ENCODE measurements at regions not wholly inside any gene's neighbourhood (a gene's known extent, or its start where the extent isn't known, plus 50 kb on each side); places are given as distances from the start of the nearest gene placed in this dataset.
"Not testable (repeated sequence)": the region's sequence is repeated elsewhere in the genome, so short reads cannot be mapped to it uniquely, and the experiment has no call there.

- Mint-ChIP-seq H3K9me3 (peaks cover 23% of the 10 kb centered on the region), H3K36me3 (ENCODE audit: low read depth) (no peaks in the 10 kb centered on the region), H3K4me3 (no peak overlapping the region), H3K4me1 (ENCODE audit: low read depth) (no peaks in the 10 kb centered on the region), H3K27ac (no peak overlapping the region), H3K27me3 (ENCODE audit: insufficient read depth) (no peaks in the 10 kb centered on the region)
- intact Hi-C loops (cut with micrococcal nuclease): no loop called here
- DNase-seq (ENCODE audit: low spot score): no peak
Observed at GRCh38 chr5:32869216-32869615, 158.1 kb downstream of the NPR3 start.

GRCh38 chr5:32876791-32877190, 165.7 kb downstream of the NPR3 start:
- no peak for DNase-seq (ENCODE audit: low spot score)
- H3K27ac Mint-ChIP-seq: no peak overlapping the region
- peaks cover 39% of the 10 kb centered on the region for H3K9me3 Mint-ChIP-seq
- no peaks in the 10 kb centered on the region for H3K36me3 Mint-ChIP-seq (ENCODE audit: low read depth)
- no peaks in the 10 kb centered on the region for H3K27me3 Mint-ChIP-seq (ENCODE audit: insufficient read depth)
- no peaks in the 10 kb centered on the region for H3K4me1 Mint-ChIP-seq (ENCODE audit: low read depth)
- H3K4me3 Mint-ChIP-seq: no peak overlapping the region
- intact Hi-C loops (cut with micrococcal nuclease): no loop called here

- H3K27me3 Mint-ChIP-seq (ENCODE audit: insufficient read depth); DNase-seq (ENCODE audit: low spot score); H3K27ac Mint-ChIP-seq; intact Hi-C loops (cut with micrococcal nuclease); H3K36me3 Mint-ChIP-seq (ENCODE audit: low read depth); H3K4me1 Mint-ChIP-seq (ENCODE audit: low read depth); H3K4me3 Mint-ChIP-seq: not testable (repeated sequence)
- H3K9me3 Mint-ChIP-seq: peaks cover 40% of the 10 kb centered on the region
Observed at GRCh38 chr5:32879364-32879763, 168.2 kb downstream of the NPR3 start.

- Mint-ChIP-seq H3K27ac (no peak overlapping the region), H3K36me3 (ENCODE audit: low read depth) (no peaks in the 10 kb centered on the region), H3K9me3 (peaks cover 36% of the 10 kb centered on the region), H3K4me1 (ENCODE audit: low read depth) (no peaks in the 10 kb centered on the region), H3K27me3 (ENCODE audit: insufficient read depth) (no peaks in the 10 kb centered on the region), H3K4me3 (no peak overlapping the region)
- no peak for DNase-seq (ENCODE audit: low spot score)
- intact Hi-C loops (cut with micrococcal nuclease): no loop called here
Observed at GRCh38 chr5:32880796-32881195, 169.7 kb downstream of the NPR3 start.

GRCh38 chr5:32887390-32887789, 176.3 kb downstream of the NPR3 start:
- no peaks in the 10 kb centered on the region for H3K27me3 Mint-ChIP-seq (ENCODE audit: insufficient read depth)
- no peak for DNase-seq (ENCODE audit: low spot score)
- peaks cover 21% of the 10 kb centered on the region for H3K9me3 Mint-ChIP-seq
- no peak overlapping the region for H3K27ac Mint-ChIP-seq
- intact Hi-C loops (cut with micrococcal nuclease): no loop called here
- H3K4me1 Mint-ChIP-seq (ENCODE audit: low read depth): no peaks in the 10 kb centered on the region
- no peak overlapping the region for H3K4me3 Mint-ChIP-seq
- no peaks in the 10 kb centered on the region for H3K36me3 Mint-ChIP-seq (ENCODE audit: low read depth)

- Mint-ChIP-seq H3K36me3 (ENCODE audit: low read depth) (no peaks in the 10 kb centered on the region), H3K4me1 (ENCODE audit: low read depth) (no peaks in the 10 kb centered on the region), H3K27ac (no peak overlapping the region), H3K27me3 (ENCODE audit: insufficient read depth) (no peaks in the 10 kb centered on the region), H3K9me3 (peaks cover 7% of the 10 kb centered on the region), H3K4me3 (no peak overlapping the region)
- DNase-seq (ENCODE audit: low spot score): no peak
- intact Hi-C loops (cut with micrococcal nuclease): no loop called here
Observed at GRCh38 chr5:32889078-32889477, 178.0 kb downstream of the NPR3 start.

- no peaks in the 10 kb centered on the region for H3K27me3 Mint-ChIP-seq (ENCODE audit: insufficient read depth)
- intact Hi-C loops (cut with micrococcal nuclease): no loop called here
- peaks cover 10% of the 10 kb centered on the region for H3K9me3 Mint-ChIP-seq
- no peak overlapping the region for H3K27ac Mint-ChIP-seq
- no peaks in the 10 kb centered on the region for H3K36me3 Mint-ChIP-seq (ENCODE audit: low read depth)
- no peak overlapping the region for H3K4me3 Mint-ChIP-seq
- DNase-seq (ENCODE audit: low spot score): no peak
- no peaks in the 10 kb centered on the region for H3K4me1 Mint-ChIP-seq (ENCODE audit: low read depth)
Observed at GRCh38 chr5:32903613-32904012, 192.5 kb downstream of the NPR3 start.

- Mint-ChIP-seq H3K36me3 (ENCODE audit: low read depth) (no peaks in the 10 kb centered on the region), H3K27me3 (ENCODE audit: insufficient read depth) (no peaks in the 10 kb centered on the region), H3K9me3 (peaks cover 14% of the 10 kb centered on the region), H3K4me1 (ENCODE audit: low read depth) (no peaks in the 10 kb centered on the region), H3K4me3 (no peak overlapping the region), H3K27ac (no peak overlapping the region)
- intact Hi-C loops (cut with micrococcal nuclease): no loop called here
- DNase-seq (ENCODE audit: low spot score): no peak
Observed at GRCh38 chr5:32908641-32909040, 197.5 kb downstream of the NPR3 start.

- Mint-ChIP-seq H3K27ac (no peak overlapping the region), H3K4me1 (ENCODE audit: low read depth) (no peaks in the 10 kb centered on the region), H3K36me3 (ENCODE audit: low read depth) (no peaks in the 10 kb centered on the region), H3K4me3 (no peak overlapping the region), H3K27me3 (ENCODE audit: insufficient read depth) (no peaks in the 10 kb centered on the region), H3K9me3 (peaks cover 14% of the 10 kb centered on the region)
- intact Hi-C loops (cut with micrococcal nuclease): no loop called here
- no peak for DNase-seq (ENCODE audit: low spot score)
Observed at GRCh38 chr5:32909207-32909606, 198.1 kb downstream of the NPR3 start.

- Mint-ChIP-seq H3K9me3 (no peaks in the 10 kb centered on the region), H3K4me1 (ENCODE audit: low read depth) (no peaks in the 10 kb centered on the region), H3K36me3 (ENCODE audit: low read depth) (no peaks in the 10 kb centered on the region), H3K4me3 (no peak overlapping the region), H3K27ac (no peak overlapping the region), H3K27me3 (ENCODE audit: insufficient read depth) (no peaks in the 10 kb centered on the region)
- no peak for DNase-seq (ENCODE audit: low spot score)
- intact Hi-C loops (cut with micrococcal nuclease): no loop called here
Observed at GRCh38 chr5:32916648-32917047, 205.5 kb downstream of the NPR3 start.

- no peaks in the 10 kb centered on the region for H3K36me3 Mint-ChIP-seq (ENCODE audit: low read depth)
- no peak overlapping the region for H3K4me3 Mint-ChIP-seq
- intact Hi-C loops (cut with micrococcal nuclease): no loop called here
- H3K9me3 Mint-ChIP-seq: no peaks in the 10 kb centered on the region
- no peaks in the 10 kb centered on the region for H3K4me1 Mint-ChIP-seq (ENCODE audit: low read depth)
- no peak for DNase-seq (ENCODE audit: low spot score)
- H3K27me3 Mint-ChIP-seq (ENCODE audit: insufficient read depth): no peaks in the 10 kb centered on the region
- H3K27ac Mint-ChIP-seq: no peak overlapping the region
Observed at GRCh38 chr5:32928761-32929160, 217.6 kb downstream of the NPR3 start.

- H3K27me3 Mint-ChIP-seq (ENCODE audit: insufficient read depth); intact Hi-C loops (cut with micrococcal nuclease); H3K36me3 Mint-ChIP-seq (ENCODE audit: low read depth); H3K4me1 Mint-ChIP-seq (ENCODE audit: low read depth); DNase-seq (ENCODE audit: low spot score); H3K9me3 Mint-ChIP-seq; H3K27ac Mint-ChIP-seq; H3K4me3 Mint-ChIP-seq: not testable (repeated sequence)
Observed at GRCh38 chr5:32931438-32931837, 220.3 kb downstream of the NPR3 start.

- intact Hi-C loops (cut with micrococcal nuclease): no loop called here
- Mint-ChIP-seq H3K9me3 (no peaks in the 10 kb centered on the region), H3K27ac (no peak overlapping the region), H3K36me3 (ENCODE audit: low read depth) (no peaks in the 10 kb centered on the region), H3K4me3 (no peak overlapping the region), H3K4me1 (ENCODE audit: low read depth) (no peaks in the 10 kb centered on the region), H3K27me3 (ENCODE audit: insufficient read depth) (no peaks in the 10 kb centered on the region)
- no peak for DNase-seq (ENCODE audit: low spot score)
Observed at GRCh38 chr5:32932241-32932935, 221.3 kb downstream of the NPR3 start.

GRCh38 chr5:32933692-32934091, 222.6 kb downstream of the NPR3 start:
- Mint-ChIP-seq H3K4me1 (ENCODE audit: low read depth) (no peaks in the 10 kb centered on the region), H3K36me3 (ENCODE audit: low read depth) (no peaks in the 10 kb centered on the region), H3K4me3 (no peak overlapping the region), H3K27ac (no peak overlapping the region), H3K9me3 (no peaks in the 10 kb centered on the region), H3K27me3 (ENCODE audit: insufficient read depth) (no peaks in the 10 kb centered on the region)
- intact Hi-C loops (cut with micrococcal nuclease): no loop called here
- DNase-seq (ENCODE audit: low spot score): no peak

All from activated T-helper 1 cell treated with anti-CD3 and anti-CD28 coated beads, Interleukin-12 subunit alpha, Interleukin-12 subunit beta, Interleukin-2, Interleukin-4 antibody, amounts not matched to agents 30 ng/mL and 10 ng/mL and 1 ng/mL, durations not matched to agents 14 hours and 24 hours and 36 hours (primary cell).